ENCODE measurements at regions not wholly inside any gene's neighbourhood (a gene's known extent, or its start where the extent isn't known, plus 50 kb on each side); places are given as distances from the start of the nearest gene placed in this dataset.

GRCh38 chr14:46058964-46059563, 592.5 kb downstream of the RPL10L start:
- no peak overlapping the region for H3K9ac ChIP-seq (ENCODE audit: low read length)
- no peaks in the 10 kb centered on the region for H3K36me3 ChIP-seq (ENCODE audit: control insufficient read depth, insufficient read depth, low read length, severe bottlenecking)
- no peak overlapping the region for H3K4me3 ChIP-seq (ENCODE audit: low read length)
- peaks cover 5% of the 10 kb centered on the region for H3K4me1 ChIP-seq (ENCODE audit: control insufficient read depth, insufficient read depth, low read length)
- H3K9me3 ChIP-seq (ENCODE audit: control insufficient read depth, low read length): no peaks in the 10 kb centered on the region
- DNase-seq (ENCODE audit: low read depth): no peak
- H3K27me3 ChIP-seq (replicated peaks; ENCODE audit: control insufficient read depth, insufficient read depth, low read length): no peaks in the 10 kb centered on the region

- Histone ChIP-seq H3K9me3 (ENCODE audit: control insufficient read depth, low read length) (no peaks in the 10 kb centered on the region), H3K9ac (ENCODE audit: low read length) (no peak overlapping the region), H3K4me3 (ENCODE audit: low read length) (no peak overlapping the region), H3K4me1 (ENCODE audit: control insufficient read depth, insufficient read depth, low read length) (peaks cover 8% of the 10 kb centered on the region), H3K36me3 (ENCODE audit: control insufficient read depth, insufficient read depth, low read length, severe bottlenecking) (no peaks in the 10 kb centered on the region), H3K27me3 (replicated peaks; ENCODE audit: control insufficient read depth, insufficient read depth, low read length) (no peaks in the 10 kb centered on the region)
- no peak for DNase-seq (ENCODE audit: low read depth)
Observed at GRCh38 chr14:46057799-46058198, 593.8 kb downstream of the RPL10L start.

- no peaks in the 10 kb centered on the region for H3K36me3 ChIP-seq (ENCODE audit: control insufficient read depth, insufficient read depth, low read length, severe bottlenecking)
Observed at GRCh38 chr14:46054526-46054925, 597.1 kb downstream of the RPL10L start.

GRCh38 chr14:46053221-46053620, 598.4 kb downstream of the RPL10L start:
- H3K36me3 ChIP-seq (ENCODE audit: control insufficient read depth, insufficient read depth, low read length, severe bottlenecking): no peaks in the 10 kb centered on the region
- H3K4me1 ChIP-seq (ENCODE audit: control insufficient read depth, insufficient read depth, low read length): peaks cover 8% of the 10 kb centered on the region
- no peak for DNase-seq (ENCODE audit: low read depth)
- no peaks in the 10 kb centered on the region for H3K9me3 ChIP-seq (ENCODE audit: control insufficient read depth, low read length)
- H3K27me3 ChIP-seq (replicated peaks; ENCODE audit: control insufficient read depth, insufficient read depth, low read length): no peaks in the 10 kb centered on the region
- H3K4me3 ChIP-seq (ENCODE audit: low read length): no peak overlapping the region
- no peak overlapping the region for H3K9ac ChIP-seq (ENCODE audit: low read length)

More at GRCh38 chr14:46054526-46054925, 597.1 kb downstream of the RPL10L start:
- no peak for DNase-seq (ENCODE audit: low read depth)
- H3K9me3 ChIP-seq (ENCODE audit: control insufficient read depth, low read length): no peaks in the 10 kb centered on the region
- no peak overlapping the region for H3K4me3 ChIP-seq (ENCODE audit: low read length)
- no peaks in the 10 kb centered on the region for H3K27me3 ChIP-seq (replicated peaks; ENCODE audit: control insufficient read depth, insufficient read depth, low read length)
- H3K4me1 ChIP-seq (ENCODE audit: control insufficient read depth, insufficient read depth, low read length): peaks cover 8% of the 10 kb centered on the region
- H3K9ac ChIP-seq (ENCODE audit: low read length): no peak overlapping the region

- Histone ChIP-seq H3K9me3 (ENCODE audit: control insufficient read depth, low read length) (no peaks in the 10 kb centered on the region), H3K4me3 (ENCODE audit: low read length) (no peak overlapping the region), H3K36me3 (ENCODE audit: control insufficient read depth, insufficient read depth, low read length, severe bottlenecking) (no peaks in the 10 kb centered on the region), H3K27me3 (replicated peaks; ENCODE audit: control insufficient read depth, insufficient read depth, low read length) (no peaks in the 10 kb centered on the region), H3K9ac (ENCODE audit: low read length) (no peak overlapping the region), H3K4me1 (ENCODE audit: control insufficient read depth, insufficient read depth, low read length) (peaks cover 8% of the 10 kb centered on the region)
- DNase-seq (ENCODE audit: low read depth): no peak
Observed at GRCh38 chr14:46051796-46052195, 599.8 kb downstream of the RPL10L start.

- Histone ChIP-seq H3K4me1 (ENCODE audit: control insufficient read depth, insufficient read depth, low read length) (no peaks in the 10 kb centered on the region), H3K27me3 (replicated peaks; ENCODE audit: control insufficient read depth, insufficient read depth, low read length) (no peaks in the 10 kb centered on the region), H3K9me3 (ENCODE audit: control insufficient read depth, low read length) (no peaks in the 10 kb centered on the region), H3K9ac (ENCODE audit: low read length) (no peak overlapping the region), H3K4me3 (ENCODE audit: low read length) (no peak overlapping the region), H3K36me3 (ENCODE audit: control insufficient read depth, insufficient read depth, low read length, severe bottlenecking) (no peaks in the 10 kb centered on the region)
- no peak for DNase-seq (ENCODE audit: low read depth)
Observed at GRCh38 chr14:46048127-46048526, 603.5 kb downstream of the RPL10L start.

GRCh38 chr14:46036099-46036498, 615.5 kb downstream of the RPL10L start:
- H3K4me1 ChIP-seq (ENCODE audit: control insufficient read depth, insufficient read depth, low read length): no peaks in the 10 kb centered on the region
- H3K36me3 ChIP-seq (ENCODE audit: control insufficient read depth, insufficient read depth, low read length, severe bottlenecking): no peaks in the 10 kb centered on the region
- H3K27me3 ChIP-seq (replicated peaks; ENCODE audit: control insufficient read depth, insufficient read depth, low read length): no peaks in the 10 kb centered on the region
- no peak overlapping the region for H3K4me3 ChIP-seq (ENCODE audit: low read length)
- H3K9ac ChIP-seq (ENCODE audit: low read length): no peak overlapping the region
- DNase-seq (ENCODE audit: low read depth): no peak
- H3K9me3 ChIP-seq (ENCODE audit: control insufficient read depth, low read length): no peaks in the 10 kb centered on the region

- Histone ChIP-seq H3K4me3 (ENCODE audit: low read length) (no peak overlapping the region), H3K9ac (ENCODE audit: low read length) (no peak overlapping the region), H3K9me3 (ENCODE audit: control insufficient read depth, low read length) (no peaks in the 10 kb centered on the region), H3K27me3 (replicated peaks; ENCODE audit: control insufficient read depth, insufficient read depth, low read length) (no peaks in the 10 kb centered on the region), H3K36me3 (ENCODE audit: control insufficient read depth, insufficient read depth, low read length, severe bottlenecking) (no peaks in the 10 kb centered on the region), H3K4me1 (ENCODE audit: control insufficient read depth, insufficient read depth, low read length) (no peaks in the 10 kb centered on the region)
- no peak for DNase-seq (ENCODE audit: low read depth)
Observed at GRCh38 chr14:46034305-46034704, 617.3 kb downstream of the RPL10L start.

- Histone ChIP-seq H3K36me3 (ENCODE audit: control insufficient read depth, insufficient read depth, low read length, severe bottlenecking) (no peaks in the 10 kb centered on the region), H3K4me1 (ENCODE audit: control insufficient read depth, insufficient read depth, low read length) (no peaks in the 10 kb centered on the region), H3K4me3 (ENCODE audit: low read length) (no peak overlapping the region), H3K9ac (ENCODE audit: low read length) (no peak overlapping the region), H3K27me3 (replicated peaks; ENCODE audit: control insufficient read depth, insufficient read depth, low read length) (no peaks in the 10 kb centered on the region), H3K9me3 (ENCODE audit: control insufficient read depth, low read length) (no peaks in the 10 kb centered on the region)
- no peak for DNase-seq (ENCODE audit: low read depth)
Observed at GRCh38 chr14:46018846-46019420, 632.6 kb downstream of the RPL10L start.

GRCh38 chr14:46008348-46008747, 643.2 kb downstream of the RPL10L start:
- H3K27me3 ChIP-seq (replicated peaks; ENCODE audit: control insufficient read depth, insufficient read depth, low read length): no peaks in the 10 kb centered on the region
- no peak overlapping the region for H3K4me3 ChIP-seq (ENCODE audit: low read length)
- no peaks in the 10 kb centered on the region for H3K4me1 ChIP-seq (ENCODE audit: control insufficient read depth, insufficient read depth, low read length)
- H3K36me3 ChIP-seq (ENCODE audit: control insufficient read depth, insufficient read depth, low read length, severe bottlenecking): no peaks in the 10 kb centered on the region
- no peak for DNase-seq (ENCODE audit: low read depth)
- H3K9me3 ChIP-seq (ENCODE audit: control insufficient read depth, low read length): peaks cover 2% of the 10 kb centered on the region
- no peak overlapping the region for H3K9ac ChIP-seq (ENCODE audit: low read length)

GRCh38 chr14:45998554-45998953, 653.0 kb downstream of the RPL10L start:
- Histone ChIP-seq H3K4me3 (ENCODE audit: low read length) (no peak overlapping the region), H3K9ac (ENCODE audit: low read length) (no peak overlapping the region), H3K4me1 (ENCODE audit: control insufficient read depth, insufficient read depth, low read length) (no peaks in the 10 kb centered on the region), H3K36me3 (ENCODE audit: control insufficient read depth, insufficient read depth, low read length, severe bottlenecking) (no peaks in the 10 kb centered on the region), H3K9me3 (ENCODE audit: control insufficient read depth, low read length) (no peaks in the 10 kb centered on the region), H3K27me3 (replicated peaks; ENCODE audit: control insufficient read depth, insufficient read depth, low read length) (no peaks in the 10 kb centered on the region)
- no peak for DNase-seq (ENCODE audit: low read depth)

- DNase-seq (ENCODE audit: low read depth): no peak
- Histone ChIP-seq H3K4me3 (ENCODE audit: low read length) (no peak overlapping the region), H3K9me3 (ENCODE audit: control insufficient read depth, low read length) (peaks cover 3% of the 10 kb centered on the region), H3K36me3 (ENCODE audit: control insufficient read depth, insufficient read depth, low read length, severe bottlenecking) (no peaks in the 10 kb centered on the region), H3K4me1 (ENCODE audit: control insufficient read depth, insufficient read depth, low read length) (no peaks in the 10 kb centered on the region), H3K27me3 (replicated peaks; ENCODE audit: control insufficient read depth, insufficient read depth, low read length) (no peaks in the 10 kb centered on the region), H3K9ac (ENCODE audit: low read length) (no peak overlapping the region)
Observed at GRCh38 chr14:45990252-45990651, 661.3 kb downstream of the RPL10L start.
